ENCODE measurements at regions not wholly inside any gene's neighbourhood (a gene's known extent, or its start where the extent isn't known, plus 50 kb on each side); places are given as distances from the start of the nearest gene placed in this dataset.
A peak's percentile ranks its signal among the peaks of the same experiment; 100 is the strongest.
"Not testable (repeated sequence)": the region's sequence is repeated elsewhere in the genome, so short reads cannot be mapped to it uniquely, and the experiment has no call there.

GRCh38 chr1:79928901-79929300 is 922.4 kb upstream of the ADGRL4 start:
- ATAC-seq = no peak
- intact Hi-C loops (cut with DNase I, micrococcal nuclease) = no loop called here
- DNase-seq = no peak

GRCh38 chr1:79920960-79921669 is 914.6 kb upstream of the ADGRL4 start:
- DNase-seq (no peak), ATAC-seq (no peak)
- intact Hi-C loops (cut with DNase I, micrococcal nuclease) = no loop called here

GRCh38 chr1:79914896-79915295 is 908.4 kb upstream of the ADGRL4 start:
- DNase-seq (no peak), ATAC-seq (no peak)
- intact Hi-C loops (cut with DNase I, micrococcal nuclease) = no loop called here

GRCh38 chr1:79912813-79913212 is 906.3 kb upstream of the ADGRL4 start:
- no peak for ATAC-seq
- intact Hi-C loops (cut with DNase I, micrococcal nuclease) = no loop called here
- DNase-seq = no peak

- no peak for ATAC-seq
- intact Hi-C loops (cut with DNase I, micrococcal nuclease) = no loop called here
These were observed 896.8 kb upstream of the ADGRL4 start for GRCh38 chr1:79903321-79903720.

GRCh38 chr1:79902418-79902817 is 895.9 kb upstream of the ADGRL4 start:
- intact Hi-C loops (cut with DNase I, micrococcal nuclease) = no loop called here
- ATAC-seq (no peak), DNase-seq (no peak)

More at GRCh38 chr1:79903321-79903720, 896.8 kb upstream of the ADGRL4 start:
- no peak for DNase-seq

- ATAC-seq (no peak), DNase-seq (no peak)
- intact Hi-C loops (cut with DNase I, micrococcal nuclease) = no loop called here
These were observed 893.4 kb upstream of the ADGRL4 start for GRCh38 chr1:79899914-79900313.

- ATAC-seq (no peak), DNase-seq (no peak)
- intact Hi-C loops (cut with DNase I, micrococcal nuclease) = no loop called here
These were observed 889.6 kb upstream of the ADGRL4 start for GRCh38 chr1:79896140-79896539.

GRCh38 chr1:79895573-79895972 is 889.0 kb upstream of the ADGRL4 start:
- intact Hi-C loops (cut with DNase I, micrococcal nuclease) = no loop called here
- ATAC-seq = no peak
- DNase-seq = no peak

- ATAC-seq = not testable (repeated sequence)
These were observed 887.6 kb upstream of the ADGRL4 start for GRCh38 chr1:79894129-79894528.

GRCh38 chr1:79887059-79887458 is 880.5 kb upstream of the ADGRL4 start:
- ATAC-seq (no peak), DNase-seq (no peak)
- intact Hi-C loops (cut with DNase I, micrococcal nuclease) = no loop called here

More at GRCh38 chr1:79894129-79894528, 887.6 kb upstream of the ADGRL4 start:
- intact Hi-C loops (cut with DNase I, micrococcal nuclease) = not testable (repeated sequence)
- DNase-seq = peak in 1 of 2 donors; percentile 9

- DNase-seq (no peak), ATAC-seq (no peak)
- intact Hi-C loops (cut with DNase I, micrococcal nuclease) = no loop called here
These were observed 878.6 kb upstream of the ADGRL4 start for GRCh38 chr1:79885101-79885500.

- intact Hi-C loops (cut with DNase I, micrococcal nuclease) = no loop called here
- DNase-seq = no peak
- no peak for ATAC-seq
These were observed 870.6 kb upstream of the ADGRL4 start for GRCh38 chr1:79877086-79877485.

- DNase-seq = no peak
- no peak for ATAC-seq
- intact Hi-C loops (cut with DNase I, micrococcal nuclease) = no loop called here
These were observed 868.7 kb upstream of the ADGRL4 start for GRCh38 chr1:79875187-79875586.

- DNase-seq (no peak), ATAC-seq (no peak)
- intact Hi-C loops (cut with DNase I, micrococcal nuclease) = no loop called here
These were observed 867.8 kb upstream of the ADGRL4 start for GRCh38 chr1:79874289-79874688.

- DNase-seq = no peak
- ATAC-seq = peak; percentile 74
- intact Hi-C loops (cut with DNase I, micrococcal nuclease) = no loop called here
These were observed 852.9 kb upstream of the ADGRL4 start for GRCh38 chr1:79859212-79859948.

GRCh38 chr1:79852004-79852403 is 845.5 kb upstream of the ADGRL4 start:
- no peak for ATAC-seq
- intact Hi-C loops (cut with DNase I, micrococcal nuclease) = no loop called here

GRCh38 chr1:79849388-79849787 is 842.9 kb upstream of the ADGRL4 start:
- ATAC-seq (no peak), DNase-seq (no peak)

More at GRCh38 chr1:79852004-79852403, 845.5 kb upstream of the ADGRL4 start:
- DNase-seq = no peak

GRCh38 chr1:79848316-79848715 is 841.8 kb upstream of the ADGRL4 start:
- no peak for DNase-seq
- intact Hi-C loops (cut with DNase I, micrococcal nuclease) = no loop called here
- ATAC-seq = no peak

More at GRCh38 chr1:79849388-79849787, 842.9 kb upstream of the ADGRL4 start:
- intact Hi-C loops (cut with DNase I, micrococcal nuclease) = no loop called here

GRCh38 chr1:79847700-79848099 is 841.2 kb upstream of the ADGRL4 start:
- intact Hi-C loops (cut with DNase I, micrococcal nuclease) = no loop called here
- ATAC-seq = no peak
- DNase-seq = no peak

Data from left colon (tissue), 2 donors.